ENCODE measurements at regions not wholly inside any gene's neighbourhood (a gene's known extent, or its start where the extent isn't known, plus 50 kb on each side); places are given as distances from the start of the nearest gene placed in this dataset.

- Histone ChIP-seq H3K9me2 (replicated peaks; ENCODE audit: insufficient read depth, low read length) (no peaks in the 10 kb centered on the region), H3K79me2 (ENCODE audit: insufficient read depth, low read length) (no peaks in the 10 kb centered on the region), H3K36me3 (ENCODE audit: low read length) (no peaks in the 10 kb centered on the region), H3K4me2 (ENCODE audit: low read depth, low read length, poor library complexity, severe bottlenecking) (no peak overlapping the region), H4K20me1 (ENCODE audit: low read depth, low read length) (no peaks in the 10 kb centered on the region), H3K4me3 (ENCODE audit: insufficient read depth, low read length, poor library complexity, severe bottlenecking) (no peak overlapping the region), H3K9ac (ENCODE audit: low read length) (no peak overlapping the region), H3F3A (ENCODE audit: insufficient read depth) (no peaks in the 10 kb centered on the region), H2AFZ (ENCODE audit: low read depth, low read length, severe bottlenecking) (no peak overlapping the region), H3K9me3 (ENCODE audit: insufficient read depth, low read length) (no peaks in the 10 kb centered on the region), H3K27me3 (ENCODE audit: low read length) (no peaks in the 10 kb centered on the region), H3K27ac (ENCODE audit: low read depth, low read length) (no peak overlapping the region)
- TF ChIP-seq CTCF (IDR thresholded peaks at IDR 0.05; ENCODE audit: insufficient read depth, low read length, poor library complexity, severe bottlenecking) (no peak), EZH2phosphoT487 (conservative IDR thresholded peaks at IDR 0.05; ENCODE audit: low read length) (no peak)
These were observed 833.9 kb downstream of the FSTL5 start for GRCh38 chr4:161329852-161330251.

- H3K4me2 ChIP-seq (ENCODE audit: low read depth, low read length, poor library complexity, severe bottlenecking), result no peak overlapping the region
These were observed 842.1 kb downstream of the FSTL5 start for GRCh38 chr4:161321706-161322105.

GRCh38 chr4:161320377-161320776 is 843.4 kb downstream of the FSTL5 start:
- H3K9me3 ChIP-seq (ENCODE audit: insufficient read depth, low read length), result no peaks in the 10 kb centered on the region
- no peaks in the 10 kb centered on the region for H3F3A ChIP-seq (ENCODE audit: insufficient read depth)
- no peak overlapping the region for H3K9ac ChIP-seq (ENCODE audit: low read length)
- H3K27ac ChIP-seq (ENCODE audit: low read depth, low read length), result no peak overlapping the region
- H4K20me1 ChIP-seq (ENCODE audit: low read depth, low read length), result no peaks in the 10 kb centered on the region
- H3K36me3 ChIP-seq (ENCODE audit: low read length), result no peaks in the 10 kb centered on the region
- no peaks in the 10 kb centered on the region for H3K9me2 ChIP-seq (replicated peaks; ENCODE audit: insufficient read depth, low read length)
- H3K4me2 ChIP-seq (ENCODE audit: low read depth, low read length, poor library complexity, severe bottlenecking), result no peak overlapping the region
- H2AFZ ChIP-seq (ENCODE audit: low read depth, low read length, severe bottlenecking), result no peak overlapping the region
- H3K4me3 ChIP-seq (ENCODE audit: insufficient read depth, low read length, poor library complexity, severe bottlenecking), result no peak overlapping the region
- no peaks in the 10 kb centered on the region for H3K79me2 ChIP-seq (ENCODE audit: insufficient read depth, low read length)
- no peaks in the 10 kb centered on the region for H3K27me3 ChIP-seq (ENCODE audit: low read length)
- TF ChIP-seq CTCF (IDR thresholded peaks at IDR 0.05; ENCODE audit: insufficient read depth, low read length, poor library complexity, severe bottlenecking) (peak; percentile 23), EZH2phosphoT487 (conservative IDR thresholded peaks at IDR 0.05; ENCODE audit: low read length) (no peak)

More at GRCh38 chr4:161321706-161322105, 842.1 kb downstream of the FSTL5 start:
- no peaks in the 10 kb centered on the region for H3K27me3 ChIP-seq (ENCODE audit: low read length)
- H3K79me2 ChIP-seq (ENCODE audit: insufficient read depth, low read length), result no peaks in the 10 kb centered on the region
- no peaks in the 10 kb centered on the region for H3F3A ChIP-seq (ENCODE audit: insufficient read depth)
- H3K9me3 ChIP-seq (ENCODE audit: insufficient read depth, low read length), result no peaks in the 10 kb centered on the region
- no peak overlapping the region for H2AFZ ChIP-seq (ENCODE audit: low read depth, low read length, severe bottlenecking)
- TF ChIP-seq CTCF (IDR thresholded peaks at IDR 0.05; ENCODE audit: insufficient read depth, low read length, poor library complexity, severe bottlenecking) (no peak), EZH2phosphoT487 (conservative IDR thresholded peaks at IDR 0.05; ENCODE audit: low read length) (no peak)
- H4K20me1 ChIP-seq (ENCODE audit: low read depth, low read length), result no peaks in the 10 kb centered on the region
- H3K4me3 ChIP-seq (ENCODE audit: insufficient read depth, low read length, poor library complexity, severe bottlenecking), result no peak overlapping the region
- no peak overlapping the region for H3K9ac ChIP-seq (ENCODE audit: low read length)
- no peaks in the 10 kb centered on the region for H3K9me2 ChIP-seq (replicated peaks; ENCODE audit: insufficient read depth, low read length)
- H3K36me3 ChIP-seq (ENCODE audit: low read length), result no peaks in the 10 kb centered on the region
- H3K27ac ChIP-seq (ENCODE audit: low read depth, low read length), result no peak overlapping the region
